Calu3 (cell line): ENCODE measurements at regions not wholly inside any gene's neighbourhood (a gene's known extent, or its start where the extent isn't known, plus 50 kb on each side); places are given as distances from the start of the nearest gene placed in this dataset.

Experiments used
- BruUV-seq: library from RNA; stranded (reverse); fragments of 400-500 nt; replicated peaks from 2 replicates; lab custom pipeline; 2021; lab: Mats Ljungman, UMichigan
- CTCF ChIA-PET: fragments of 300-600 bp; sonication (Branson Sonifier 250); formaldehyde crosslinking; loops from one replicate; lab custom pipeline; 2022; ENCODE audit warnings: antibody characterized with exemption; lab: Charles Lee
- DNase-seq: peaks from one replicate; pipeline ENCODE4 v3.0.0; 2022
- H3K27ac Mint-ChIP-seq: one replicate; pipeline ENCODE4 v1.8.0; 2022; ENCODE audit warnings: mixed read lengths; ENCODE audit not compliant: unreplicated experiment
- H3K27me3 Mint-ChIP-seq: one replicate; pipeline ENCODE4 v1.8.0; 2022; ENCODE audit warnings: mixed read lengths; ENCODE audit not compliant: unreplicated experiment
- H3K36me3 Mint-ChIP-seq: one replicate; pipeline ENCODE4 v1.8.0; 2022; ENCODE audit warnings: mild to moderate bottlenecking, moderate library complexity, mixed read lengths; ENCODE audit not compliant: insufficient read depth, unreplicated experiment
- H3K4me1 Mint-ChIP-seq: one replicate; pipeline ENCODE4 v1.8.0; 2022; ENCODE audit warnings: mild to moderate bottlenecking, low read depth, mixed read lengths; ENCODE audit not compliant: unreplicated experiment
- H3K4me3 Mint-ChIP-seq: one replicate; pipeline ENCODE4 v1.8.0; 2022; ENCODE audit warnings: mild to moderate bottlenecking, low read depth, moderate library complexity, mixed read lengths; ENCODE audit not compliant: unreplicated experiment
- H3K9me3 Mint-ChIP-seq: one replicate; pipeline ENCODE4 v1.8.0; 2022; ENCODE audit warnings: low read depth, mixed read lengths; ENCODE audit not compliant: unreplicated experiment
- CTCF ChIP-seq: fragments of 200-600 bp; IDR thresholded peaks from one replicate; pipeline ENCODE4 v1.8.0; 2022; ENCODE audit warnings: antibody characterized with exemption; ENCODE audit not compliant: unreplicated experiment
- intact Hi-C: fragments of 100-400 bp; cut with micrococcal nuclease; formaldehyde crosslinking; loops from one replicate; pipeline ENCODE4 v1.10.0; 2022; ENCODE audit not compliant: unreplicated experiment

- no peak for DNase-seq
- Mint-ChIP-seq H3K4me3 (no peak overlapping the region), H3K4me1 (no peaks in the 10 kb centered on the region), H3K27me3 (no peaks in the 10 kb centered on the region), H3K36me3 (no peaks in the 10 kb centered on the region), H3K27ac (no peak overlapping the region), H3K9me3 (peaks cover 2% of the 10 kb centered on the region)
- CTCF ChIA-PET = no interaction called here
- intact Hi-C loops = no loop called here
- no peak for TF ChIP-seq CTCF
- BruUV-seq = no TSS peak
Observed at GRCh38 chr2:140144611-140145010, 1364.4 kb upstream of the NXPH2 start.

GRCh38 chr2:140138736-140139135 lies 1358.5 kb upstream of the NXPH2 start:
- H3K27ac Mint-ChIP-seq = no peak overlapping the region
- no TSS peak for BruUV-seq
- no peaks in the 10 kb centered on the region for H3K36me3 Mint-ChIP-seq
- H3K9me3 Mint-ChIP-seq = no peaks in the 10 kb centered on the region
- no peaks in the 10 kb centered on the region for H3K27me3 Mint-ChIP-seq
- intact Hi-C loops = no loop called here
- H3K4me3 Mint-ChIP-seq = no peak overlapping the region
- H3K4me1 Mint-ChIP-seq = no peaks in the 10 kb centered on the region
- TF ChIP-seq CTCF = no peak
- CTCF ChIA-PET = interaction anchor here (0.6 kb wide), 1 partner anchor 390 kb away, joined by 7 read pairs; no protein-coding TSS in a partner anchor
- no peak for DNase-seq

- BruUV-seq = no TSS peak
- Mint-ChIP-seq H3K4me1 (no peaks in the 10 kb centered on the region), H3K27ac (no peak overlapping the region), H3K4me3 (no peak overlapping the region), H3K36me3 (no peaks in the 10 kb centered on the region), H3K27me3 (no peaks in the 10 kb centered on the region), H3K9me3 (no peaks in the 10 kb centered on the region)
- no peak for TF ChIP-seq CTCF
- CTCF ChIA-PET = no interaction called here
- intact Hi-C loops = no loop called here
- no peak for DNase-seq
Observed at GRCh38 chr2:140136861-140137260, 1356.7 kb upstream of the NXPH2 start.

- Mint-ChIP-seq H3K4me1 (no peaks in the 10 kb centered on the region), H3K27ac (no peak overlapping the region), H3K4me3 (no peak overlapping the region), H3K9me3 (no peaks in the 10 kb centered on the region), H3K27me3 (no peaks in the 10 kb centered on the region), H3K36me3 (no peaks in the 10 kb centered on the region)
- no peak for DNase-seq
- no peak for TF ChIP-seq CTCF
- intact Hi-C loops = no loop called here
- CTCF ChIA-PET = no interaction called here
- no TSS peak for BruUV-seq
Observed at GRCh38 chr2:140136366-140136765, 1356.2 kb upstream of the NXPH2 start.
